GM21529 (cell line): ENCODE measurements at regions not wholly inside any gene's neighbourhood (a gene's known extent, or its start where the extent isn't known, plus 50 kb on each side); places are given as distances from the start of the nearest gene placed in this dataset.
"Not testable (repeated sequence)": the region's sequence is repeated elsewhere in the genome, so short reads cannot be mapped to it uniquely, and the experiment has no call there.

Source experiments
- ATAC-seq: cut with Tn5 transposase; IDR thresholded peaks from one replicate; pipeline ENCODE4 v1.9.1; 2021; ENCODE audit not compliant: unreplicated experiment

DNA sequence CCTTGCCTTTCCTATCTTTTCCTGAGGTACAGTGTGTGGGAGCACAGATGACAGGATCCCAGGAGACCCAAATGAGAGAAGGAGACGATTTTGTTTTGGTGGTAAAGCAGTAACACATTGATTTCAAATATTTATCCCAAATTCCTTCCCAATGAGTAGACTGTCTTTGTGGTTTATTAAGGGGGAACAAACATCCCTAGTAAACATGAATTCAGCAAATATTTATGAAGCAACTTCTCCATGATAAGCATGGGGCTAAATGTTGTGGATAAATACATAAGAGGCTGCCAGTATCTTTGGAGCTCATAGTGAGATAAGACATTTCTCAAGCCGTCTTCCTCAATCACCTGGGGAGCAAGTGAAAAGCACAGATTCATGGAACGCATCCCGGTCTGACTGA is 460.8 kb upstream of the CFAP20DC start:
- no peak for ATAC-seq

DNA sequence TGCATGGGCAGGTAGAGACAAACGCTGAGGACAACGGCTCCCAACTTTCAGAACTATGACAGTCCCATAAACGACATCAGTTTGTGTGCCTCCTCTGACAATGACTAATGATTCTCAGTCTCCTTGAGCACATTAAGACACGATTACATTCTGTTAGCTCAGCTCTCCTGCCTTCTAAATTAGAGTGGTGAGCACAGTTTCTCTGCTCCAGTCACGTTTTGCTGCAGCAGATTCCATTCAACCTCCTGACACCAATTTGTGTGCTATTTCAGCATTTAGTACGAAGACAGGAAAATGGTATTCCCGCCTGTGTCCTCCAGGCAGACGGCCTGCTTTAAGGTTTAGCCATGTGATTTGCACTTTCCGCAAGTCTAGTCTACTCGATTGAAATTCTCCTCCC is 458.4 kb upstream of the CFAP20DC start:
- ATAC-seq, result no peak

DNA sequence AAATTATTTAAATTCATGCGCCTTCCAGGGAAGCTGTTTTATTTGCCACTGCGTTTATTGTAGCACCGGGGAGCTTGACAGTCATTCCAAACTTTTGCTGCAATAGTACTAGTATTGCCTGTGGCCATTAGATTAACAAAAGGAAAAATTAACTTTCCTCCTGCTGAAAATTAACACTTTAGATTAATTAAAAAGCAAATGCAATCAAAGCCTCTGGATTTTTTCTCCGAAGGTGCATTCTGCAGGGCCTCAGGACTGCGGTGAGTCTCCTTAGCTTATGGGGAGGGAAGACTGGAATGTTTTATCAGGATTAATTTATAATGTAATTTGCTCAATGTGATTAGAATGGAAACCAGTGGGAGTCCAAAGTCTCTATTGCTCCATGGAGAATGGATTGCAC is 456.4 kb upstream of the CFAP20DC start:
- ATAC-seq, result no peak

DNA sequence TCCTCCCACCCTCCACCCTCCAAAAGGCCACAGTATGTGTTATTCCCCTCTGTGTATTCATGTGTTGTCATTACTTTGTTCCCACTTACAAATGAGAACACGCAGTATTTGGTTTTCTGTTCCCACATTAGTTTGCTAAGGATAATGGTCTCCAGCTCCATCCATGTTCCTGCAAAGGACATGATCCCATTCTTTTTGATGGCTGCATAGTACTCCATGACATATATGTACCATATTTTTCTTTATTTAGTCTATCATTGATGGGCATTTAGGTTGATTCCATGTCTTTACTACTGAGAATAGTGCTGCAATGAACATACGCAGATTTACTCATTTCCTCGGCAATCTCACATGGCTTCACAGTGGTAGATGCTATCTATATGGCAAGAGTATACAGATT is 453.6 kb upstream of the CFAP20DC start:
- ATAC-seq, result no peak

DNA sequence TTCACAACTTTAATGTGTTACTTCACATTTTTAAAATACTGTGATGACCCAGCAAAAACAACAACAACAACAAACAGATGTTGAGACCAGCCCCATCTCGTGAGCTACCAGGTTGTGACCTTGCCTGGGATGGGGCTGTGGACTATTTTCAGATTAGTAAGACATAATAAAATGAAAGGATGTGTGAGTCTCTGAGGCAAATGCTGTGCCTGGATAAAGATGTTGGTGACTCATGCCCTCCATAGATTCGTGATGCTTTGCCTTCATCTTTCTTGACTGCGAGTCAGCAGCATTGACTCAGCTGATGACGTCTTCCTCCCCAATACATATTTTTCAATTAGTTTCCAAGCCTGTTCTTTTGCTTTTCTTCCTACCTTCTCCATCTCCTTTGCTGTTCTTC is 453.0 kb upstream of the CFAP20DC start:
- no peak for ATAC-seq

DNA sequence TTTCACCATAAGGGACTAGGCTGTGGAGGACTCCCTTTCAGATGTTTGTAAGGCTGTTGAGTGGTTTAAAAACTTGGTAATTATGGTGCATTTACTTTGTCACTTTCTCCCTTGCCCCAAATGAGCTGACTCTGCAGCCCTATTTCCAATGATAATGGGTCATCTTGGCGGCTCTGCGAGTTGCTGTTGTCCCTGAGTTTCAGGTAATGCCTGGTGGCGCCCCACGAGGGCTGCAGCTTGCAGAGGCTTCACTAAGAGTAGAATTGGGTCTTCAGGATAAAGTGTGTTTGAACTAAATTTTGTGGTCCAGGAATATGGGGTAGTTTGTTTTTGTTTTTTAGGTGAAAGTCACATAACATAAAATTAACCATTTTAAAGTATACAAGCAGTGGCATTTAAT is 450.1 kb upstream of the CFAP20DC start:
- no peak for ATAC-seq

DNA sequence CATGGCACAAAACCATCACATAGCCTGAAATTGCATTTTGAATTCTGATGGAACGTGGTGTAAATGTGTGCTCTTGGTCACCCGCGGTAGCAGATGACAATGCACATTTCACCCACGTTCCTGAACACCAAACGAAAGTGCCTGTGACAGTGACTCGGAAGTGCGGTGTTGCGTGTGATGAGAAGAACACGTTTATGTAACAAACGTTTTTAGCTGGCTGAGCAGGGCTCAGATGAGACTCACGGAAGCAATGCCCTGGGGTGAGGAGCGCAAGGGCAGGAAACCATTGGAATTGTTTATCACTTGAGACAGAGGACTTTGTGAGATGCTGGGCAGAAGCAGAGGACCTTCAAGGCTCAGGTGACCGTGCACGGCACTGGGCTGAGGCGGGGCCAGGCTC is 449.2 kb upstream of the CFAP20DC start:
- no peak for ATAC-seq

DNA sequence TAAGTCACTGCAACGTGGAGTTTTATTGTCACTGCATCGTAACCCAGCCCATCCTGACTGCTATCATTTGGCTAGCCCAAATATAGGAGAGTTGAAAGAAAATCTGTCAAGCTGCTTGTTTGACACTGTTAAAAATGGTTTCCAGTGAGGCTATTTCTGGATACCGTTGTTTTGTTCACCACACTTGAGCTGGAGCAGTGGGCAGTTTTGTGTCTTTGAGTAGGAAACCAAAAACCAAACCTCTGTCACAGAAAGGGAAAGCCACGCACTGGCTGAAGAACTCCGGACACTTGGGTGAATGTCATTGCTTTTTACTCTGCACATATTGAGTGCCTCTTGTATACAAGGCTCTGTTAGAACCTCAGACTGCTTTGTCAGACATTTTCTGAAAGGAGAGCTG is 446.4 kb upstream of the CFAP20DC start:
- ATAC-seq, result no peak

DNA sequence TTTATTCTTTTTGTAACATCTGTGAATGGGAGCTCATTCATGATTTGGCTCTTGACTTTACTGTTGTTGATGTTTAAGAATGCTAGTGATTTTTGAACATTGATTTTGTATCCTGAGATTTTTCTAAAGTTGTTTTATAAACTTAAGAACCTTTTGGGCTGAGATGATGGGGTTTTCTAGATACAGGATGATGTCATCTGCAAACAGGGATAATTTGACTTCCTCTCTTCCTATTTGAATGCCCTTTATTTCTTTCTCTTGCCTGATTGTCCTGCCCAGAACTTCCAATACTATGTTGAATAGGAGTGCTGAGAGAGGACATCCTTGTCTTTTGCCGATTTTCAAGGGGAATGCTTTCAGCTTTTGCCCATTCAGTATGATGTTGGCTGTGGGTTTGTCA is 445.1 kb upstream of the CFAP20DC start:
- not testable (repeated sequence) for ATAC-seq

DNA sequence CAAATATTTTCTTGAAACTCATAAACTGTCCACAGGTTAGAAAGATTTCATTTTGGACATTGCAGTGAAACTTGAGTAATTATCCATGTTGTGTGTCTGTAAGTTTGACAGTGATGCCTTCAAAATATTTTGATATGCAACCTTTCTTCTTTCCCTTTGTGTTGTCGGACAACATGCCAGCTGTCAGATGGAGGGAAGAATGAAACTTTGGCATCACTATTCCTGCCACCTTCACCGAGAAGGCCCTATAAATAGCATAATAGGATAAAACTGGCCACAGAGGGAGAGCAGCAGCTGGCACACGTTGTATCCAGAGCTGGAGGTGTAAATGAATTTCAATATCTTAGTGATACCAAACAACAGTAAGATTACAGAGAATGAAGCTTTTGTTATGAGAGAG is 436.7 kb upstream of the CFAP20DC start:
- no peak for ATAC-seq

DNA sequence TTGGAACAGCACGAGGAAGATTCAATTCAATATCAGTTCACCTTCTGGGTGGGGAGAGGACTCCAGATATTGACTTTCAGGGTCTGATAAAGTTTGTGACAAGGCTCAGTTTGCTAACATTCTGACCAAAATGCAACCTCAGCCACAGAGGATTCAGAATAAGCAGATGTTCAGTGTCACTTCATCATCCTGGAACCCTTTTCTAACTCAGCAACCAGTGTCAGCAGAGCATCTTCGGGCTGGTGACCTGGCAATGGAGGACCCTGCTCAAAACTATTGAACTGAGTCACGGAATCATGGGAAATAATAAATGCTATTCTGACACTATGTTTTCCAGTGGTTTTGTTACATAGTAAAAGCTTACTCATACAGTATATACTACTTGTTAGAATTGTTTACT is 433.4 kb upstream of the CFAP20DC start:
- ATAC-seq, result no peak

DNA sequence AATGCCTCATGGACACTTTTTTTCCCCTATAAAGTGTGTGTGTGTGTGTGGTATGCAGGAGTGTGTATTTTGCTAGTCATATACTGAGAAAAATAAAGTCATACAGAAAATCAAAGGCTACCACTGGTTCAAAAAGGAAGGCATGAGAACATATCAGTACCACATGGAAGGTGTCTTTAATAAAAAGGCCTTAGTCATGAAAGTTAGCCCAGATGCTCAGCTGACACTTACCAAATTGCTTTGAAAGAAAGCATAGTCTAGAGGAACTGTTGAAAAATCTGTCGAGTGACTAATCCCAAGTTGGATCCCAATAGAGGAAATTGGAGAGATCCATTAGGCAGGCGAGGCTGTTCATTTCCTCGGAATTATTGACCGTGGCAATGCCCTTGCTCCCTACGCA is 432.9 kb upstream of the CFAP20DC start:
- no peak for ATAC-seq

DNA sequence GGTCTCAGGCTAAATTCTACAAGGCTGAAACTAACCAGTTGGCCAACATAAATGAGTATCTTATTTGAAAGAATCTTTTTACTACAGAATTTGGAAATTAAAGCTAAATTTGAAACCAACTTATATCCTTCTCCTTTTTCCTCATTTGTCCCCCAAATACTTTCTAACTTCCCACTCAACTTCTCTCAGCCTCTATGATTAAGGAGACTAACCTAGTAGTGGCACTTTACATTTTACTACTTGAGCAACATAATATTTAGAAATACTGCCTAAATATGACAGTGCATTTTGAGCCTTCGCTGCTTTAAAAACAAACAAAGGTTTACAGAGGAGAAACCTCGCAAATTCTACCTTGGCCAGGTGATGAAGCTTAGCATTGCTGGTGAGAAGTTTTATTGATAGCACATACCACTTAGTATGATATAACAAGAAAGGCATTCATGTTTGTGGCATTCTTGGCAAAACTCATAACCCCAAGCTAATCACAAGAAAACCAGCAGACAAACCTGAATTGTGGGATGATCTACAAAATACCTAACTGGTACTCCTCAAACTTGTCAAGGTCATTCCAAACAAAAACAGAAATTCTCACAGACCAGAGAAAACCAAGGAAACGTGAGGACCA is 432.1 kb upstream of the CFAP20DC start:
- ATAC-seq, result no peak

DNA sequence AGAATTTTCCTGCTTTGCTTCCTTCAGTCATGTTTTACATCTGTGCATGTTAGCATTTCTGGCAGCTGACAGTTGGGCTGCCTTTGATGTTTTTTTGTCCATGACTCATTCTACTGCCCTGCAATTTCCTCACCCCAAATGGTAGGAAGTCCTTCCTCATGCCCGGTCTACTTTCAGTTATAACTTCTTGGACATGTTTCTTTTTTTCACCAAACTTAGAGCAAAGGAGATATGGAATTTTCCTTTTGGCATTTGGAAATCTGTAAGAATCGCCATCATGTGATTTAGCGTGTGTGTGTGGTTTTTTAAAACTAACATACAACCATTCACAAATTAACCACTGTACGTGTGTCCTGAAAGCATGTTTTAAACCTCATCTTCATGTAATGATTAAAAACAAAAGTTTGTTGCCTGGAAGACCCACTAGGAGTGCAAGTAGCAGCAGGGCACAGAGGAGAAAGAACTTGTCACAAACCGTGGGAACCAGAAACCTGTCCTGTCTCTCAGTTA is 430.7 kb upstream of the CFAP20DC start:
- ATAC-seq, result peak; percentile 89

DNA sequence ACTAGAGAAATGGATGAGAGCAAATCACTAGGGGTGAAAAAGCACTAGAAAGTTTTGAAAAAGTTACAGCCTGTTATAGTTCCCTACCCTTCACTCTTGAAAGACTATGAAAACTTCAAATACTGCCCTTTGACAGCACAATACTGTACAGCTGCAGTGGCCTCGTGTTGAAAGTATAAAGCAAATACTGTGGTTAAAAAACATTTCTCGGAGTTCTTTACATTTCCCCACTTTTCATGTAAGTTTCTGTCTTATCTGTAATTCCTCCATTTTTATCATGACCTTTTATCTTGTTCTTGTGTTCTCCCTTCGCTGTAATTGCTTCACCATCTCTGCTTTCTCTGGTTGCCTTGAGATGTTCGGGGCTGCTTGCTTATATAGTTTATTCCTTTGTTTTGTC is 423.8 kb upstream of the CFAP20DC start:
- ATAC-seq, result no peak

DNA sequence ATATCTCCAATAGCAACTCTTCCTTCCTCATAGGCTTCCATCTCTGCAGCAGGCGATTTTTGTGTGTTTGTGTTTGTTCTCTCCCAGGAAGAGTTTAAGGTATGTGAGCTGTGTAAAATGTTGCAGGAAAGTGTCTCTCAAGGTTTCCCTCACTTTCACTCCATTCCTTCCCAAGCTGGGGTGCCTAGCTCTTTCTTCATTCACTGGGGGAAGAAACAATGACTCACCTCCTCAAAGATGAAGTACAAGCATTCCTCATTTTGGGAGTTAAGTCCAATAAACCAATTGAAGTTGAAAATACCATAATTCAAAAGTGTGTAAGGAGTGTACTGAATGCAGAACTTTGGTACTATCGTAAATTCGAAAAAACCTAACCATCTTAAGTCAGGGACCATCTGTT is 422.7 kb upstream of the CFAP20DC start:
- no peak for ATAC-seq

DNA sequence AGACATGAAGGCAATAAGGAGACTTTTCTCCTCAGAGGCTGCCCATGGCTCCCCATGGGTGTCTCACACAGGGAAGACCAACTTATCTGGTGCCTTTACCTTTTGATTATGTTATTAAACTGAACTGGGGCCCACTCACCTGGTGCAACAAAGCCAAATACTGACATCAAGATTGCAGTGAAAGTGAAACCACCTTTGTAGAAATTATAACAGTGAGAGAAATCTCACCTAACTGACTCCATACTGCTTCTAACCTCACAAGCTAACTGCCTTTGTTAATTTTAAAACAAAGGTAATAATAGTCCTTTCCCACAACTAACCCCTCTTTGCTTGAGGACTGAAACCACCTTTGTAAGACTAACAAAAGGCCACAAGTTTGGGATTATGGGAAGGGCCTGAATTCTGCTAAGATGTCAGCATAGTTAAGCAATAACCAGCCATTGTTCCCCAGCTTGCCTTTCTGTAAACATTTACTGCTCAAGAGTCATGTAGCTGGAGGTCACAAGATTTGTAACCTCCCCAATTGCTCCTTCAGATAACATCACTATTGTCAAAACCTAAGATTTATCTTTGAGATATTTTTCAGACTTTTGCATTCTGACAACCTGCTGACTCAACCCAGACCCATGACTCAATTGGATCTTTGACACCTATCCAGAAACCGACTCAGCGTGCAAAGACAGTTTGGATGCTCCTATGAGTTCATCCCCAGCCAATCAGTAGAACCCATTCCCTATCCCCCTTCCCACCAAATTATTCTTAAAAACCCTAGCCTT is 420.3 kb upstream of the CFAP20DC start:
- no peak for ATAC-seq

DNA sequence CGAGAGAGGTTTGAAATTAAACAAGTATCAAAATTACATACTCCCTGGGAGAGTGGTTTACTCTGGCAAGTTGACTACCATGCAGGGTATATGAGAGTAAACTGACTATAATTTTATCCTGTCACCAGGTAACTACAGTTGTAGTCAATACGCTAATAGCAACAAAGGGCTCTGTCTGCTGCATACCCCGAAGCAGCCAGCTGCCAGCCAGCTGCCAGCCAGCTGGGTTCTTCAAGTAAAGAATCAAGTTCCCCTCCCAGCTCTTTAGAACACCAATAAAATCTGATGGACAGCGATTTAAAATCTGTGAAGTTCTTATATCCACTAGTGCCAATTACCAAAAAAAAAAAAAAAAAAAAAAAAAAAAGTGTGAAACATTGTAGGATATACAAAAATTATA is 417.7 kb upstream of the CFAP20DC start:
- no peak for ATAC-seq

DNA sequence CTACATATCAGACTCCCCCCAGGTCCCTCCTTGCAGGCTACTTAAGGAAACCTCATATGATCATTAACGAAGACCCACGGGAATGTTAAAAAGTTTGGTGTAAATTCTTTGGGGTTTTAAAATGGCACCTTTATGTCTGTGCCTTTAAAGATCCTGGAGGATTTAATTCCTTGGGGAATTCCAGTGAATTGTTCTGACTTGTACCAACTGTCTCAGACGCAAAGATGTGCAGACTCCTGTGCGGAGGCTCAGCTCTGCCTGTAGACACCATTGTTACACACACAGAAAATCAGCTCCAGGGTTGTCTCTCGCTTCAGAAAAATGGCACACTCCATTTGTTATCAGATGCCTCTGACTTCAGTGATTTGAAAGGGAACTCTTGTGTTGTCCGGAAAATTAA is 414.4 kb upstream of the CFAP20DC start:
- no peak for ATAC-seq

DNA sequence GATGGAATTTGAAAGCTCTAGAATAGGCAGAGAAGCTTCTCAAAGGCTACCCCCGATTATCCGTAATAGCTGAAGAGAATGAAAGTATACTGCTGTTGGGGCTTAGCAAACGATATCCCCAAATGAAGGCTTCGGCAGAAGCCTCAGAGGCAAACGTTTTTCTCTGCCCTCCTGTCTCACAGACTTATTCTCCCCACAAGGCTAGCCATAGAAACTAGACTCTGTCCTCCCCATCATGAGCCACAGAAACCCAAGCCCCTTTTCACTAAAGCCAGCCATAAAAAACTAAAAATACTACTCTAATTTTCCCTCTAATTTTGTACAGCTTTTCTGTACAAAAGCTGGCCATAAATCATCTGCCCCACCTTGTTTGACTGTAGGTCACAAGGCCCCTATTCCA is 413.4 kb upstream of the CFAP20DC start:
- ATAC-seq, result no peak

DNA sequence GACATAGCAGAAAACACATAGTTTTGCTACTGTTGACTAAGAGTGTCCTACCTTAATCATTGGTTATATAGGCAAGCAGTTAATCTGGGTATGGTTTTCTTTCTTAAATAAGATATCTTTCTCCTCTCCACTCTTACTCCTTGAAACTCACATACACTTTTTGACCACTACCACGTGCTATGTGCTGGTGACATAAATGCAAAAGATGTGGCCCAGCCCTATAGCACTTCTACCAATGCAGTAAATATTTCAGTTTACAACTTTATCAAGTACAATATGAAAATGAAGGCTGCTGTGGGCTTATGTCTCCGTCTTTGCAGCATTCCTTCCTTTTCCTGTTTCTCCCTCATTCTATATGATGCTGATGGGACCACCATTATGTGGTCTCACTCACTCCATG is 410.2 kb upstream of the CFAP20DC start:
- no peak for ATAC-seq

DNA sequence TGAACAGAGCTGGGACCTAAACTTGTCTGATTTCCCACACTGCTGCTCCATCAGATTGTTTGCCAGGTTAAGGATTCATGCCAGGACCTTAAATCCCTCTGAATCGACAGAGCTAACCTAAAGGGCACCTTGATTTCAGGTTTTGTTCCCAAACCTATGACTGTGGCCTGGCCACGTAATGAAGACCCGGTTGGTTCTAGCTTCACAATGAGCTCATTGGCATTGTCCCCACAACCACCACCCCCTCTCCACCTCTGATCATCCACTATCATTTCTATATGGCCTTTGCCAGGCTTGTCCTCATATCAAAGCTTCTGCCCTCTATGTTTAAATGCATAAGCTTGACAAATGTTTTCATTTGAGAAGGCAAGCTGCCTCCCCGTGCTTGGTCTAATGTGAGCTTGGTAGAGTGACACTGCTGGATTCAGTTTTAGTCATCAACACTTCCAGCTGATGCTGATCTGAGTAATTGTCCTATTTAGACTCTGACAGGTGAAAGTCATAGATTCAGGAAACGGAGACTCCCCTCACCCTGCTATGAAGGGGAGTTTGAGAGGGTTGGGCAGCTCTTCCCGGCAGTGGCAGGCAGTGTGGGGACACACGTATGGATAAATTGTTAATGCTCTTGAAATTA is 407.1 kb upstream of the CFAP20DC start:
- ATAC-seq, result peak; percentile 99
